A549 (cell line): ENCODE measurements at regions not wholly inside any gene's neighbourhood (a gene's known extent, or its start where the extent isn't known, plus 50 kb on each side); places are given as distances from the start of the nearest gene placed in this dataset.

Experiments
- CBX2 ChIP-seq: fragments of 200-600 bp; sonication (generic); IDR thresholded peaks from 2 replicates; pipeline ENCODE4 v1.6.1; 2016; ENCODE audit warnings: low read depth, mild to moderate bottlenecking, borderline replicate concordance
- EP300 ChIP-seq, 2 experiments: fragments of >200 bp; sonication (Bioruptor Twin); formaldehyde crosslinking; IDR thresholded peaks; 2 replicates in 1 of 2; 3 replicates in 1 of 2; pipeline ENCODE4 v1.6.1; 2016 to 2017
- POLR2A ChIP-seq: IDR thresholded peaks from 2 replicates; pipeline ENCODE4 v1.6.1; 2012; ENCODE audit warnings: mild to moderate bottlenecking, low read length
- TF ChIP-seq, protein P1 (sequence below): fragments of >200 bp; sonication (Bioruptor Twin); formaldehyde crosslinking; IDR thresholded peaks from 3 replicates; pipeline ENCODE4 v1.5.1; 2016

GRCh38 chr10:6354168-6354772 is 151.5 kb downstream of the PFKFB3 start:
- TF ChIP-seq, protein P1, sequence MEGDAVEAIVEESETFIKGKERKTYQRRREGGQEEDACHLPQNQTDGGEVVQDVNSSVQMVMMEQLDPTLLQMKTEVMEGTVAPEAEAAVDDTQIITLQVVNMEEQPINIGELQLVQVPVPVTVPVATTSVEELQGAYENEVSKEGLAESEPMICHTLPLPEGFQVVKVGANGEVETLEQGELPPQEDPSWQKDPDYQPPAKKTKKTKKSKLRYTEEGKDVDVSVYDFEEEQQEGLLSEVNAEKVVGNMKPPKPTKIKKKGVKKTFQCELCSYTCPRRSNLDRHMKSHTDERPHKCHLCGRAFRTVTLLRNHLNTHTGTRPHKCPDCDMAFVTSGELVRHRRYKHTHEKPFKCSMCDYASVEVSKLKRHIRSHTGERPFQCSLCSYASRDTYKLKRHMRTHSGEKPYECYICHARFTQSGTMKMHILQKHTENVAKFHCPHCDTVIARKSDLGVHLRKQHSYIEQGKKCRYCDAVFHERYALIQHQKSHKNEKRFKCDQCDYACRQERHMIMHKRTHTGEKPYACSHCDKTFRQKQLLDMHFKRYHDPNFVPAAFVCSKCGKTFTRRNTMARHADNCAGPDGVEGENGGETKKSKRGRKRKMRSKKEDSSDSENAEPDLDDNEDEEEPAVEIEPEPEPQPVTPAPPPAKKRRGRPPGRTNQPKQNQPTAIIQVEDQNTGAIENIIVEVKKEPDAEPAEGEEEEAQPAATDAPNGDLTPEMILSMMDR = no peak
- TF ChIP-seq CBX2 (no peak), EP300 (IDR thresholded peaks at IDR 0.05) (no peak), POLR2A (no peak)
